Spinal cord (tissue), 9 donors: ENCODE measurements at regions not wholly inside any gene's neighbourhood (a gene's known extent, or its start where the extent isn't known, plus 50 kb on each side); places are given as distances from the start of the nearest gene placed in this dataset.
"Not testable (repeated sequence)": the region's sequence is repeated elsewhere in the genome, so short reads cannot be mapped to it uniquely, and the experiment has no call there.

Source experiments
- DNase-seq, 6 donors: peaks; one replicate each; pipeline versions ENCODE4 v3.0.0 to v3.0.0-alpha.2; 2013 to 2015; ENCODE audit warnings: low spot score in 6 of 6, low read depth in 4 of 6
- H3K27ac ChIP-seq: one replicate; pipeline ENCODE4 v1.5.1; 2013; ENCODE audit warnings: low read depth, low read length, control low read depth
- H3K27me3 ChIP-seq: one replicate; pipeline ENCODE4 v1.6.1; 2013; ENCODE audit warnings: low read length; ENCODE audit not compliant: control insufficient read depth, insufficient read depth
- H3K36me3 ChIP-seq: one replicate; pipeline ENCODE4 v1.6.1; 2013; ENCODE audit warnings: low read length; ENCODE audit not compliant: control insufficient read depth, insufficient read depth
- H3K4me1 ChIP-seq: one replicate; pipeline ENCODE4 v1.6.1; 2013; ENCODE audit warnings: low read length; ENCODE audit not compliant: control insufficient read depth, insufficient read depth
- H3K4me3 ChIP-seq: one replicate; pipeline ENCODE4 v1.5.1; 2013; ENCODE audit warnings: low read depth, low read length, control low read depth
- H3K9me3 ChIP-seq: one replicate; pipeline ENCODE4 v1.6.1; 2013; ENCODE audit warnings: low read length; ENCODE audit not compliant: control insufficient read depth, insufficient read depth
- WGBS: methylation state at CpG from one replicate; pipeline ENCODE4 v1.1.5; 2013; ENCODE audit warnings: missing lambda C conversion rate; ENCODE audit not compliant: insufficient coverage; 5-methylcytosine and 5-hydroxymethylcytosine counted together
- donor health status: healthy.

GRCh38 chr18:76042511-76042910, 452.5 kb downstream of the ZNF516 start:
- WGBS, result no CpG with 5 or more reads among the region's 1 CpG
- H3K27me3 ChIP-seq, result no peaks in the 10 kb centered on the region
- no peaks in the 10 kb centered on the region for H3K4me1 ChIP-seq
- no peak for DNase-seq
- H3K36me3 ChIP-seq, result no peaks in the 10 kb centered on the region
- no peak overlapping the region for H3K4me3 ChIP-seq
- H3K27ac ChIP-seq, result no peak overlapping the region
- no peaks in the 10 kb centered on the region for H3K9me3 ChIP-seq

- Histone ChIP-seq H3K27me3 (no peaks in the 10 kb centered on the region), H3K4me1 (no peaks in the 10 kb centered on the region), H3K4me3 (no peak overlapping the region), H3K9me3 (peaks cover 2% of the 10 kb centered on the region), H3K27ac (no peak overlapping the region), H3K36me3 (no peaks in the 10 kb centered on the region)
- no peak for DNase-seq
- whole genome bisulfite sequencing, result no CpG with 5 or more reads among the region's 3 CpGs
Observed at GRCh38 chr18:76018210-76018609, 476.8 kb downstream of the ZNF516 start.

- Histone ChIP-seq H3K27me3 (no peaks in the 10 kb centered on the region), H3K4me1 (no peaks in the 10 kb centered on the region), H3K36me3 (no peaks in the 10 kb centered on the region), H3K4me3 (no peak overlapping the region), H3K27ac (no peak overlapping the region), H3K9me3 (no peaks in the 10 kb centered on the region)
- WGBS, result no CpG with 5 or more reads among the region's 1 CpG
- DNase-seq, result no peak
Observed at GRCh38 chr18:76013057-76013456, 482.0 kb downstream of the ZNF516 start.

- Histone ChIP-seq H3K4me3 (no peak overlapping the region), H3K4me1 (no peaks in the 10 kb centered on the region), H3K9me3 (peaks cover 3% of the 10 kb centered on the region), H3K27ac (no peak overlapping the region), H3K36me3 (no peaks in the 10 kb centered on the region), H3K27me3 (no peaks in the 10 kb centered on the region)
- no peak for DNase-seq
- 68% methylated on average over 13 of the region's 15 CpGs for WGBS
Observed at GRCh38 chr18:76005632-76006208, 489.3 kb downstream of the ZNF516 start.

- H3K9me3 ChIP-seq, H3K4me1 ChIP-seq: not testable (repeated sequence)
- no CpG with 5 or more reads among the region's 4 CpGs for WGBS
Observed at GRCh38 chr18:75987913-75988312, 507.1 kb downstream of the ZNF516 start.

GRCh38 chr18:75984853-75985252, 510.2 kb downstream of the ZNF516 start:
- H3K27me3 ChIP-seq, result no peaks in the 10 kb centered on the region
- no peak for DNase-seq

More at GRCh38 chr18:75987913-75988312, 507.1 kb downstream of the ZNF516 start:
- not testable (repeated sequence) for H3K27me3 ChIP-seq, DNase-seq, H3K4me3 ChIP-seq, H3K27ac ChIP-seq, H3K36me3 ChIP-seq

GRCh38 chr18:75981102-75981501, 513.9 kb downstream of the ZNF516 start:
- H3K9me3 ChIP-seq, result no peaks in the 10 kb centered on the region
- H3K27ac ChIP-seq, result no peak overlapping the region
- no peak for DNase-seq
- H3K4me1 ChIP-seq, result no peaks in the 10 kb centered on the region
- WGBS, result 100% methylated on average over 1 of the region's 3 CpGs
- no peak overlapping the region for H3K4me3 ChIP-seq
- H3K27me3 ChIP-seq, result no peaks in the 10 kb centered on the region
- no peaks in the 10 kb centered on the region for H3K36me3 ChIP-seq

More at GRCh38 chr18:75984853-75985252, 510.2 kb downstream of the ZNF516 start:
- H3K4me3 ChIP-seq, result no peak overlapping the region
- WGBS, result no CpG with 5 or more reads among the region's 1 CpG
- no peaks in the 10 kb centered on the region for H3K9me3 ChIP-seq
- no peak overlapping the region for H3K27ac ChIP-seq
- H3K36me3 ChIP-seq, result no peaks in the 10 kb centered on the region
- no peaks in the 10 kb centered on the region for H3K4me1 ChIP-seq

- Histone ChIP-seq H3K36me3 (no peaks in the 10 kb centered on the region), H3K27ac (no peak overlapping the region), H3K4me3 (no peak overlapping the region), H3K4me1 (no peaks in the 10 kb centered on the region), H3K9me3 (no peaks in the 10 kb centered on the region), H3K27me3 (no peaks in the 10 kb centered on the region)
- peak in 1 of 6 donors; percentile 47 for DNase-seq
- WGBS, result no CpG with 5 or more reads among the region's 5 CpGs
Observed at GRCh38 chr18:75977081-75977480, 518.0 kb downstream of the ZNF516 start.

GRCh38 chr18:75970212-75970611, 524.8 kb downstream of the ZNF516 start:
- no peak for DNase-seq
- 96% methylated on average over 9 of the region's 13 CpGs for WGBS

GRCh38 chr18:75966431-75966830, 528.6 kb downstream of the ZNF516 start:
- H3K9me3 ChIP-seq, result no peaks in the 10 kb centered on the region
- no peaks in the 10 kb centered on the region for H3K4me1 ChIP-seq
- no peak overlapping the region for H3K4me3 ChIP-seq
- no peak overlapping the region for H3K27ac ChIP-seq
- H3K27me3 ChIP-seq, result no peaks in the 10 kb centered on the region
- 83% methylated on average over 2 of the region's 5 CpGs for WGBS
- DNase-seq, result no peak
- H3K36me3 ChIP-seq, result no peaks in the 10 kb centered on the region

More at GRCh38 chr18:75970212-75970611, 524.8 kb downstream of the ZNF516 start:
- Histone ChIP-seq H3K27ac (no peak overlapping the region), H3K9me3 (no peaks in the 10 kb centered on the region), H3K4me1 (no peaks in the 10 kb centered on the region), H3K27me3 (no peaks in the 10 kb centered on the region), H3K36me3 (no peaks in the 10 kb centered on the region), H3K4me3 (no peak overlapping the region)
